Liver (tissue), 3 donors: ENCODE measurements at regions not wholly inside any gene's neighbourhood (a gene's known extent, or its start where the extent isn't known, plus 50 kb on each side); places are given as distances from the start of the nearest gene placed in this dataset.

Experiments used
- ATF3 ChIP-seq: IDR thresholded peaks from 2 replicates; pipeline ENCODE4 v1.6.1; 2016; ENCODE audit warnings: antibody characterized with exemption
- CTCF ChIP-seq: fragments of 150-350 bp; IDR thresholded peaks from 2 replicates; pipeline ENCODE4 v1.5.1; 2017; ENCODE audit warnings: improper control_type of control experiment, low read depth, low read length; ENCODE audit not compliant: missing input control
- EGR1 ChIP-seq, 2 donors: IDR thresholded peaks; 2 replicates each; pipeline ENCODE4 v1.6.1; 2016 to 2018; ENCODE audit warnings: antibody characterized with exemption in 2 of 2, low read depth in 2 of 2
- JUND ChIP-seq, 2 donors: IDR thresholded peaks; 2 replicates each; pipeline ENCODE4 v1.6.1; 2016; ENCODE audit warnings: antibody characterized with exemption in 2 of 2
- MAX ChIP-seq: IDR thresholded peaks from 2 replicates; pipeline ENCODE4 v1.6.1; 2016; ENCODE audit warnings: antibody characterized with exemption
- NR2F2 ChIP-seq: IDR thresholded peaks from 2 replicates; pipeline ENCODE4 v1.6.1; 2016; ENCODE audit warnings: antibody characterized with exemption
- TAF1 ChIP-seq: conservative IDR thresholded peaks from 2 replicates; pipeline ENCODE4 v1.6.1; 2016; ENCODE audit warnings: antibody characterized with exemption, mild to moderate bottlenecking
- YY1 ChIP-seq: IDR thresholded peaks from 2 replicates; pipeline ENCODE4 v1.6.1; 2016; ENCODE audit warnings: antibody characterized with exemption, mild to moderate bottlenecking
- ZBTB33 ChIP-seq: IDR thresholded peaks from 2 replicates; pipeline ENCODE4 v1.6.1; 2016; ENCODE audit warnings: antibody characterized with exemption
- donor health status: healthy.
- donor health status: healthy.

- no peak for TF ChIP-seq CTCF
- no peak for TF ChIP-seq ATF3
- TF ChIP-seq JUND (IDR thresholded peaks at IDR 0.05) = no peak
- no peak for TF ChIP-seq MAX
- no peak for TF ChIP-seq YY1
- TF ChIP-seq NR2F2 = no peak
- TF ChIP-seq ZBTB33 = no peak
- TF ChIP-seq TAF1 = no peak
- no peak for TF ChIP-seq EGR1 (IDR thresholded peaks at IDR 0.05; ENCODE audit: low read depth in 2 of 2)
Measured at GRCh38 chr18:42536442-42536841, 579.0 kb downstream of the RIT2 start.
